Neural cell (in vitro differentiated cells): ENCODE measurements at regions not wholly inside any gene's neighbourhood (a gene's known extent, or its start where the extent isn't known, plus 50 kb on each side); places are given as distances from the start of the nearest gene placed in this dataset.

Source experiments
- H2AFZ ChIP-seq: fragments of 200-600, 300-800 bp; sonication (generic), shearing (Covaris generic); 2 replicates; pipeline ENCODE4 v1.6.0; 2014; ENCODE audit warnings: low read depth, mild to moderate bottlenecking, antibody characterized with exemption, low read length, moderate library complexity
- H3F3A ChIP-seq: fragments of 200-600 bp; shearing (Covaris generic); 2 replicates; pipeline ENCODE4 v1.6.1; 2016; ENCODE audit warnings: mild to moderate bottlenecking, moderate library complexity, mixed read lengths, antibody characterized with exemption, low read length; ENCODE audit not compliant: insufficient read depth, poor library complexity, severe bottlenecking
- H3K27ac ChIP-seq: fragments of 200-600, 300-800 bp; sonication (generic), shearing (Covaris generic); 2 replicates; pipeline ENCODE4 v1.5.1; 2014; ENCODE audit warnings: mild to moderate bottlenecking, low read length, moderate library complexity
- H3K27me3 ChIP-seq: fragments of 300-800, 200-600 bp; sonication (generic), shearing (Covaris generic); 2 replicates; pipeline ENCODE4 v1.6.0; 2014; ENCODE audit warnings: mild to moderate bottlenecking, low read depth, low read length, moderate library complexity; ENCODE audit not compliant: insufficient read depth
- H3K36me3 ChIP-seq: fragments of 300-800, 200-600 bp; sonication (generic), shearing (Covaris generic); 2 replicates; pipeline ENCODE4 v1.5.1; 2014; ENCODE audit warnings: mild to moderate bottlenecking, antibody characterized with exemption, low read length, moderate library complexity; ENCODE audit not compliant: insufficient read depth
- H3K4me2 ChIP-seq: fragments of 300-800, 200-600 bp; sonication (generic), shearing (Covaris generic); 2 replicates; pipeline ENCODE4 v1.6.0; 2014; ENCODE audit warnings: mild to moderate bottlenecking, low read length
- H3K4me3 ChIP-seq: fragments of 300-800, 200-600 bp; sonication (generic), shearing (Covaris generic); 2 replicates; pipeline ENCODE4 v1.5.1; 2014; ENCODE audit warnings: mild to moderate bottlenecking, low read length, moderate library complexity
- H3K79me2 ChIP-seq: fragments of 200-600 bp; shearing (Covaris generic); replicated peaks from 2 replicates; pipeline ENCODE4 v1.6.0; 2014; ENCODE audit warnings: mild to moderate bottlenecking, low read length, moderate library complexity; ENCODE audit not compliant: insufficient read depth
- H3K9ac ChIP-seq: fragments of 300-800, 200-600 bp; sonication (generic), shearing (Covaris generic); 2 replicates; pipeline ENCODE4 v1.6.1; 2016; ENCODE audit warnings: mild to moderate bottlenecking, low read length, mixed read lengths
- H3K9me2 ChIP-seq: fragments of 200-600 bp; shearing (Covaris generic); 2 replicates; pipeline ENCODE4 v1.6.1; 2016; ENCODE audit warnings: mild to moderate bottlenecking, low read length, mixed read lengths; ENCODE audit not compliant: insufficient read depth
- H3K9me3 ChIP-seq: fragments of 200-600, 300-800 bp; sonication (generic), shearing (Covaris generic); 2 replicates; pipeline ENCODE4 v1.6.1; 2016; ENCODE audit warnings: mild to moderate bottlenecking, mixed run types, low read length, moderate library complexity, mixed read lengths
- H4K20me1 ChIP-seq: fragments of 200-600 bp; shearing (Covaris generic); 2 replicates; pipeline ENCODE4 v1.6.1; 2016; ENCODE audit warnings: mild to moderate bottlenecking, mixed run types; ENCODE audit not compliant: insufficient read depth
- CTCF ChIP-seq: fragments of 450-650 bp; IDR thresholded peaks from 2 replicates; pipeline ENCODE4 v1.5.1; 2014; ENCODE audit warnings: antibody characterized with exemption, mild to moderate bottlenecking, moderate library complexity; ENCODE audit not compliant: poor library complexity, severe bottlenecking
- EP300 ChIP-seq: fragments of 450-650 bp; conservative IDR thresholded peaks from 2 replicates; pipeline ENCODE4 v1.6.1; 2014; ENCODE audit warnings: antibody characterized with exemption, mild to moderate bottlenecking, moderate library complexity; ENCODE audit not compliant: poor library complexity, severe bottlenecking
- EZH2 ChIP-seq: fragments of 200-600, 300-800 bp; shearing (Covaris generic), sonication (generic); IDR thresholded peaks from 2 replicates; pipeline ENCODE4 v1.6.1; 2014; ENCODE audit warnings: antibody characterized with exemption, low read length, borderline replicate concordance, mild to moderate bottlenecking; ENCODE audit not compliant: insufficient read depth, poor library complexity, severe bottlenecking
- MXI1 ChIP-seq: fragments of 450-650 bp; conservative IDR thresholded peaks from 2 replicates; pipeline ENCODE4 v1.6.1; 2014; ENCODE audit warnings: antibody characterized with exemption, mild to moderate bottlenecking; ENCODE audit not compliant: poor library complexity, severe bottlenecking
- POLR2AphosphoS5 ChIP-seq: IDR thresholded peaks from 2 replicates; pipeline ENCODE4 v1.6.1; 2012
- RAD21 ChIP-seq: fragments of 450-650 bp; conservative IDR thresholded peaks from 2 replicates; pipeline ENCODE4 v1.6.1; 2014; ENCODE audit warnings: antibody characterized with exemption, mild to moderate bottlenecking, moderate library complexity
- REST ChIP-seq: IDR thresholded peaks from 2 replicates; pipeline ENCODE4 v1.6.1; 2012; ENCODE audit warnings: borderline replicate concordance
- SMC3 ChIP-seq: fragments of 450-650 bp; conservative IDR thresholded peaks from 2 replicates; pipeline ENCODE4 v1.6.1; 2014; ENCODE audit warnings: antibody characterized with exemption, mild to moderate bottlenecking, moderate library complexity; ENCODE audit not compliant: poor library complexity
- TAF1 ChIP-seq: IDR thresholded peaks from 2 replicates; pipeline ENCODE4 v1.6.1; 2012; ENCODE audit warnings: low read depth

- Histone ChIP-seq H3K4me3 (peak overlapping the region; percentile 51), H3K36me3 (no peaks in the 10 kb centered on the region), H3K4me2 (no peak overlapping the region), H3K79me2 (no peaks in the 10 kb centered on the region), H2AFZ (no peak overlapping the region), H3K9me2 (no peaks in the 10 kb centered on the region), H3F3A (no peaks in the 10 kb centered on the region), H3K9ac (no peak overlapping the region), H3K27me3 (peaks cover 28% of the 10 kb centered on the region), H4K20me1 (no peaks in the 10 kb centered on the region), H3K27ac (no peak overlapping the region), H3K9me3 (no peaks in the 10 kb centered on the region)
- TF ChIP-seq POLR2AphosphoS5 = peak; percentile 12
- no peak for TF ChIP-seq EZH2
These were observed 64.7 kb upstream of the CCDC39 start for GRCh38 chr3:180743813-180744590.

- Histone ChIP-seq H3F3A (no peaks in the 10 kb centered on the region), H3K4me3 (no peak overlapping the region), H3K4me2 (no peak overlapping the region), H3K27ac (no peak overlapping the region), H3K9me2 (no peaks in the 10 kb centered on the region), H2AFZ (no peak overlapping the region), H3K79me2 (no peaks in the 10 kb centered on the region), H3K36me3 (no peaks in the 10 kb centered on the region), H3K9ac (no peak overlapping the region), H3K9me3 (no peaks in the 10 kb centered on the region), H4K20me1 (no peaks in the 10 kb centered on the region), H3K27me3 (peaks cover 20% of the 10 kb centered on the region)
- TF ChIP-seq REST = no peak
- TF ChIP-seq EP300 = no peak
- TF ChIP-seq MXI1 = no peak
- TF ChIP-seq CTCF = no peak
- TF ChIP-seq RAD21 = no peak
- no peak for TF ChIP-seq SMC3
- TF ChIP-seq POLR2AphosphoS5 = no peak
- no peak for TF ChIP-seq EZH2
- no peak for TF ChIP-seq TAF1
These were observed 68.6 kb upstream of the CCDC39 start for GRCh38 chr3:180747805-180748361.
